Neural progenitor cell (in vitro differentiated cells): ENCODE measurements at regions not wholly inside any gene's neighbourhood (a gene's known extent, or its start where the extent isn't known, plus 50 kb on each side); places are given as distances from the start of the nearest gene placed in this dataset.

Source experiments
- DNase-seq: peaks from one replicate; pipeline ENCODE4 v3.0.0-alpha.2; 2016; ENCODE audit warnings: low spot score
- H2AFZ ChIP-seq: fragments of 200-600 bp; sonication (generic); replicated peaks from 2 replicates; pipeline ENCODE4 v1.6.1; 2016; ENCODE audit warnings: antibody characterized with exemption
- H3F3A ChIP-seq: fragments of 200-600 bp; sonication (generic); 2 replicates; pipeline ENCODE4 v1.6.1; 2016; ENCODE audit warnings: antibody characterized with exemption, low read depth
- H3K27ac ChIP-seq: fragments of 200-600 bp; sonication (generic); 2 replicates; pipeline ENCODE4 v1.5.1; 2016; ENCODE audit warnings: mild to moderate bottlenecking
- H3K27me3 ChIP-seq: fragments of 200-600 bp; sonication (generic); 2 replicates; pipeline ENCODE4 v1.6.1; 2016; ENCODE audit warnings: mild to moderate bottlenecking, moderate library complexity
- H3K36me3 ChIP-seq: fragments of 200-600 bp; sonication (generic); 2 replicates; pipeline ENCODE4 v1.5.1; 2016
- H3K4me1 ChIP-seq: fragments of 200-600 bp; sonication (generic); 2 replicates; pipeline ENCODE4 v1.6.1; 2016; ENCODE audit warnings: mixed run types
- H3K4me2 ChIP-seq: fragments of 200-600 bp; sonication (generic); 2 replicates; pipeline ENCODE4 v1.6.1; 2016
- H3K4me3 ChIP-seq: fragments of 200-600 bp; sonication (generic); 2 replicates; pipeline ENCODE4 v1.5.1; 2016
- H3K79me2 ChIP-seq: fragments of 200-600 bp; sonication (generic); 2 replicates; pipeline ENCODE4 v1.6.1; 2016; ENCODE audit warnings: low read depth
- H3K9ac ChIP-seq: fragments of 200-600 bp; sonication (generic); 2 replicates; pipeline ENCODE4 v1.6.1; 2016
- H3K9me3 ChIP-seq: fragments of 200-600 bp; sonication (generic); 2 replicates; pipeline ENCODE4 v1.5.1; 2016; ENCODE audit warnings: low read depth
- H4K20me1 ChIP-seq: fragments of 200-600 bp; sonication (generic); 2 replicates; pipeline ENCODE4 v1.6.1; 2016; ENCODE audit warnings: low read depth
- H3K27ac Mint-ChIP-seq: 3 replicates; pipeline ENCODE4 v1.8.0; 2021; ENCODE audit warnings: mixed read lengths
- H3K27me3 Mint-ChIP-seq: 2 replicates; pipeline ENCODE4 v1.8.0; 2022; ENCODE audit warnings: low read depth, mild to moderate bottlenecking, inconsistent platforms, moderate library complexity, mixed read lengths; ENCODE audit not compliant: insufficient read depth
- H3K36me3 Mint-ChIP-seq: 3 replicates; pipeline ENCODE4 v1.8.0; 2021; ENCODE audit warnings: mixed read lengths
- H3K4me1 Mint-ChIP-seq: 3 replicates; pipeline ENCODE4 v1.8.0; 2021; ENCODE audit warnings: mixed read lengths
- H3K4me3 Mint-ChIP-seq: 3 replicates; pipeline ENCODE4 v1.8.0; 2021; ENCODE audit warnings: mild to moderate bottlenecking, moderate library complexity, mixed read lengths
- H3K9me3 Mint-ChIP-seq: 3 replicates; pipeline ENCODE4 v1.8.0; 2020; ENCODE audit warnings: mixed read lengths
- EZH2 ChIP-seq: fragments of 200-600 bp; sonication (generic); IDR thresholded peaks from 2 replicates; pipeline ENCODE4 v1.6.1; 2017; ENCODE audit warnings: antibody characterized with exemption, mild to moderate bottlenecking, moderate library complexity
- EZH2phosphoT487 ChIP-seq: fragments of 200-600 bp; sonication (generic); IDR thresholded peaks from 2 replicates; pipeline ENCODE4 v1.6.1; 2017; ENCODE audit warnings: antibody characterized with exemption
- TF ChIP-seq, protein P1 (sequence below): fragments of 200-600 bp; sonication (generic); IDR thresholded peaks from 2 replicates; pipeline ENCODE4 v1.5.1; 2017; ENCODE audit warnings: antibody characterized with exemption, mild to moderate bottlenecking

DNA sequence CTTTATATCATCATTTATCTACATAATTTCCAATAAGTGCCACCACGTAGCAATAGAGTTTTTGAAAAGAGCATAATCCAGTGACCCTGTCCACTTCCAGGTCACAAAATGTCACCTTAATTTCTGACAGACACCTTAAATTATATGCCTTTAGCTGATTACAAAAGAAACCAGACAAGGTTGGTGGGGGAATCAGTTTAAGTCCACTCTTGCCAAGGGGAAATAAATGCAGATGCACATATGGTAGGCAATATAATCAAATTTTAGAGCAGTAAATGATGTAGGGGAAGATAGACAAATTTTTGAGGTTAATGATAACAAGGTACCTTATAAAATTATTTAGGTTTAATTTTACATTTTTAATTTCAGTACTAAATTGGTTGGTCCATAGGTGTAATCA, 253.5 kb downstream of the ZIC1 start:
- peaks cover 29% of the 10 kb centered on the region for H3K4me1 Mint-ChIP-seq
- Histone ChIP-seq H3K4me3 (no peak overlapping the region), H3K79me2 (no peaks in the 10 kb centered on the region), H3K36me3 (no peaks in the 10 kb centered on the region), H3K4me2 (no peak overlapping the region), H2AFZ (no peak overlapping the region), H3K27me3 (no peaks in the 10 kb centered on the region), H3K27ac (no peak overlapping the region), H3F3A (no peaks in the 10 kb centered on the region), H3K9ac (no peak overlapping the region), H3K9me3 (no peaks in the 10 kb centered on the region), H4K20me1 (no peaks in the 10 kb centered on the region), H3K4me1 (no peaks in the 10 kb centered on the region)
- H3K9me3 Mint-ChIP-seq: peaks cover 6% of the 10 kb centered on the region
- TF ChIP-seq, protein P1, sequence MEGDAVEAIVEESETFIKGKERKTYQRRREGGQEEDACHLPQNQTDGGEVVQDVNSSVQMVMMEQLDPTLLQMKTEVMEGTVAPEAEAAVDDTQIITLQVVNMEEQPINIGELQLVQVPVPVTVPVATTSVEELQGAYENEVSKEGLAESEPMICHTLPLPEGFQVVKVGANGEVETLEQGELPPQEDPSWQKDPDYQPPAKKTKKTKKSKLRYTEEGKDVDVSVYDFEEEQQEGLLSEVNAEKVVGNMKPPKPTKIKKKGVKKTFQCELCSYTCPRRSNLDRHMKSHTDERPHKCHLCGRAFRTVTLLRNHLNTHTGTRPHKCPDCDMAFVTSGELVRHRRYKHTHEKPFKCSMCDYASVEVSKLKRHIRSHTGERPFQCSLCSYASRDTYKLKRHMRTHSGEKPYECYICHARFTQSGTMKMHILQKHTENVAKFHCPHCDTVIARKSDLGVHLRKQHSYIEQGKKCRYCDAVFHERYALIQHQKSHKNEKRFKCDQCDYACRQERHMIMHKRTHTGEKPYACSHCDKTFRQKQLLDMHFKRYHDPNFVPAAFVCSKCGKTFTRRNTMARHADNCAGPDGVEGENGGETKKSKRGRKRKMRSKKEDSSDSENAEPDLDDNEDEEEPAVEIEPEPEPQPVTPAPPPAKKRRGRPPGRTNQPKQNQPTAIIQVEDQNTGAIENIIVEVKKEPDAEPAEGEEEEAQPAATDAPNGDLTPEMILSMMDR: no peak
- TF ChIP-seq EZH2 (no peak), EZH2phosphoT487 (no peak)
- H3K27ac Mint-ChIP-seq: no peak overlapping the region
- H3K4me3 Mint-ChIP-seq: no peak overlapping the region
- no peaks in the 10 kb centered on the region for H3K27me3 Mint-ChIP-seq
- H3K36me3 Mint-ChIP-seq: peaks cover 7% of the 10 kb centered on the region
- no peak for DNase-seq

DNA sequence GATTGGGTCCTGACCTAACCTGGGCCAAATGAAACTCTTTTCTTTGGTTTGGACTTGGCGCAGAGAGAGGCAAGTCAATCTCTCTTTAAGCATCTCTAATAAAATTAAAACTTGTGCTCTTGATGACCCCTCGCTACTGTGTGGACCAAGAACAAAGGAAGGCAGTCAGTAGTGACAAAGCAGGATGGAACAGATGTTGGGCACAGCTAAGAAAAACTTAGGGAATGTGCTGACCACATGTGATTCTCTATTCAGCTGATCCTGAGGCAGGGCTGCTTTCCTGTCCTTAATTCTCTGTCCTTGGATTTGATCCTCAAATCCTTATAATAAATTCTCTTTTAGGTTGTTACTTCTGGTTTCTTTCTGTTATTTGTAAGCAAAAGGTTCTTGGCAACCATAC, 259.9 kb downstream of the ZIC1 start:
- no peaks in the 10 kb centered on the region for H3K27me3 ChIP-seq
- Mint-ChIP-seq H3K27ac (peak overlapping the region; percentile 65), H3K36me3 (peaks cover 5% of the 10 kb centered on the region), H3K9me3 (peaks cover 5% of the 10 kb centered on the region), H3K4me3 (no peak overlapping the region), H3K4me1 (peaks cover 57% of the 10 kb centered on the region), H3K27me3 (no peaks in the 10 kb centered on the region)
- H3K9ac ChIP-seq: no peak overlapping the region
- no peak overlapping the region for H3K4me2 ChIP-seq
- H3K9me3 ChIP-seq: no peaks in the 10 kb centered on the region
- no peak overlapping the region for H3K4me3 ChIP-seq
- TF ChIP-seq EZH2phosphoT487: no peak
- TF ChIP-seq EZH2: no peak
- TF ChIP-seq, protein P1: no peak
- no peak overlapping the region for H3K27ac ChIP-seq
- no peaks in the 10 kb centered on the region for H3K79me2 ChIP-seq
- no peaks in the 10 kb centered on the region for H3K36me3 ChIP-seq
- H3K4me1 ChIP-seq: peaks cover 8% of the 10 kb centered on the region
- DNase-seq: peak; percentile 34
- H2AFZ ChIP-seq: no peak overlapping the region
- H3F3A ChIP-seq: no peaks in the 10 kb centered on the region
- H4K20me1 ChIP-seq: no peaks in the 10 kb centered on the region

DNA sequence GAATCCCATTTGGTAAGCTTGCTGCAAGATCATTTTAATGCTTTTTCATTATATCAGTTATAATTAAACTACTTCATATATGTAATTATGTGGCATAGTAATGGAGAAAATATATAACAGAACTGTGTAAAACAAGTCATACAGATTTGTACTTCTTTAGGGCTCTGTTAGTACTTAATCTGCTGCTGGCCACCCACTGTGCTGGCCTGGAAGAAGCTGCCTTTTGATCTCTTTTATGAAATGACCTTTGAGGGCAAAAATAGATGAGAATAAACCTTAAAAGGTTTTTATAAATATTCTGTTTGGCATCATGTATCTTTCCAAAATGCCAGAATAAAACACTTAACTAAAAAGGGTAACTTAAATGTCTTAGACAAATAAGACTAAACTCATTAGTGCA, 262.9 kb downstream of the ZIC1 start:
- H3K27me3 Mint-ChIP-seq: no peaks in the 10 kb centered on the region
- no peaks in the 10 kb centered on the region for H3F3A ChIP-seq
- no peak overlapping the region for H3K27ac ChIP-seq
- no peak overlapping the region for H3K4me3 Mint-ChIP-seq
- H3K9me3 ChIP-seq: no peaks in the 10 kb centered on the region
- peaks cover 5% of the 10 kb centered on the region for H3K9me3 Mint-ChIP-seq
- H3K36me3 Mint-ChIP-seq: peaks cover 5% of the 10 kb centered on the region
- H3K79me2 ChIP-seq: no peaks in the 10 kb centered on the region
- no peak overlapping the region for H2AFZ ChIP-seq
- no peaks in the 10 kb centered on the region for H3K27me3 ChIP-seq
- no peak overlapping the region for H3K4me2 ChIP-seq
- H3K4me3 ChIP-seq: no peak overlapping the region
- no peak overlapping the region for H3K9ac ChIP-seq
- DNase-seq: peak; percentile 11
- TF ChIP-seq, protein P1: no peak
- TF ChIP-seq EZH2 (no peak), EZH2phosphoT487 (no peak)
- no peaks in the 10 kb centered on the region for H4K20me1 ChIP-seq
- no peaks in the 10 kb centered on the region for H3K36me3 ChIP-seq
- no peak overlapping the region for H3K27ac Mint-ChIP-seq
- peaks cover 8% of the 10 kb centered on the region for H3K4me1 ChIP-seq
- H3K4me1 Mint-ChIP-seq: peaks cover 60% of the 10 kb centered on the region
